T47D (cell line): ENCODE measurements at regions not wholly inside any gene's neighbourhood (a gene's known extent, or its start where the extent isn't known, plus 50 kb on each side); places are given as distances from the start of the nearest gene placed in this dataset.
A peak's percentile ranks its signal among the peaks of the same experiment; 100 is the strongest.
"Not testable (repeated sequence)": the region's sequence is repeated elsewhere in the genome, so short reads cannot be mapped to it uniquely, and the experiment has no call there.

ENCODE experiments used
- DNase-seq, 2 experiments: peaks; one replicate each; pipeline versions ENCODE4 v3.0.0 to v3.0.0-alpha.2; 2011 to 2012; ENCODE audit warnings: low read depth in 1 of 2, low spot score in 1 of 2
- JUND ChIP-seq: IDR thresholded peaks from 2 replicates; pipeline ENCODE4 v1.6.1; 2012; ENCODE audit warnings: low read depth
- in situ Hi-C: cut with HindIII; loops from 2 replicates; pipeline ENCODE4 v1.10.0; 2016; ENCODE audit warnings: low sequenced_read_pairs, low pct_unique_long_range_greater_than_20kb

GRCh38 chr4:71882113-71882841 lies 98.4 kb upstream of the GC start:
- no peak for TF ChIP-seq JUND
- in situ Hi-C loops = no loop called here
- peak in 1 of 2 experiments; percentile 71 for DNase-seq

GRCh38 chr4:71900366-71900765 lies 116.5 kb upstream of the GC start:
- in situ Hi-C loops, DNase-seq: not testable (repeated sequence)

GRCh38 chr4:71905594-71905993 lies 121.7 kb upstream of the GC start:
- in situ Hi-C loops, DNase-seq: not testable (repeated sequence)

GRCh38 chr4:71906096-71906495 lies 122.2 kb upstream of the GC start:
- no peak for DNase-seq
- no peak for TF ChIP-seq JUND
- in situ Hi-C loops = no loop called here

- no peak for DNase-seq
- in situ Hi-C loops = no loop called here
- TF ChIP-seq JUND = no peak
These were observed 123.2 kb upstream of the GC start for GRCh38 chr4:71907071-71907470.

- no peak for DNase-seq
- in situ Hi-C loops = no loop called here
- TF ChIP-seq JUND = no peak
These were observed 123.9 kb upstream of the GC start for GRCh38 chr4:71907782-71908181.

- TF ChIP-seq JUND = no peak
- in situ Hi-C loops = no loop called here
- DNase-seq = no peak
These were observed 118.5 kb upstream of the NPFFR2 start for GRCh38 chr4:71913275-71913674.

- in situ Hi-C loops = no loop called here
- DNase-seq = no peak
These were observed 108.7 kb upstream of the NPFFR2 start for GRCh38 chr4:71923070-71923469.

GRCh38 chr4:71930459-71930858 lies 101.3 kb upstream of the NPFFR2 start:
- in situ Hi-C loops = no loop called here
- TF ChIP-seq JUND = no peak
- no peak for DNase-seq

More at GRCh38 chr4:71923070-71923469, 108.7 kb upstream of the NPFFR2 start:
- TF ChIP-seq JUND = no peak

GRCh38 chr4:71932941-71933340 lies 98.9 kb upstream of the NPFFR2 start:
- in situ Hi-C loops = no loop called here
- no peak for TF ChIP-seq JUND
- DNase-seq = no peak

- in situ Hi-C loops = no loop called here
- no peak for DNase-seq
- TF ChIP-seq JUND = no peak
These were observed 93.0 kb upstream of the NPFFR2 start for GRCh38 chr4:71938776-71939175.

GRCh38 chr4:71941001-71941400 lies 90.8 kb upstream of the NPFFR2 start:
- DNase-seq = peak in 1 of 2 experiments; percentile 54
- in situ Hi-C loops = no loop called here

GRCh38 chr4:71944956-71945355 lies 86.8 kb upstream of the NPFFR2 start:
- no peak for DNase-seq
- no peak for TF ChIP-seq JUND
- in situ Hi-C loops = no loop called here

More at GRCh38 chr4:71941001-71941400, 90.8 kb upstream of the NPFFR2 start:
- no peak for TF ChIP-seq JUND

GRCh38 chr4:71945791-71946190 lies 86.0 kb upstream of the NPFFR2 start:
- no peak for DNase-seq
- in situ Hi-C loops = no loop called here
- no peak for TF ChIP-seq JUND
